GM23248 (cell line): ENCODE measurements at regions not wholly inside any gene's neighbourhood (a gene's known extent, or its start where the extent isn't known, plus 50 kb on each side); places are given as distances from the start of the nearest gene placed in this dataset.

ENCODE experiments used
- EZH2 ChIP-seq: fragments of 200-600 bp; sonication (generic); IDR thresholded peaks from 2 replicates; pipeline ENCODE4 v1.6.1; 2018; ENCODE audit warnings: antibody characterized with exemption, mild to moderate bottlenecking; ENCODE audit not compliant: insufficient read depth, poor library complexity, severe bottlenecking
- EZH2phosphoT487 ChIP-seq: fragments of 200-600 bp; sonication (generic); IDR thresholded peaks from 2 replicates; pipeline ENCODE4 v1.6.1; 2018; ENCODE audit warnings: antibody characterized with exemption, moderate library complexity, mild to moderate bottlenecking, low read depth; ENCODE audit not compliant: insufficient read depth

GRCh38 chr9:134563397-134563796 lies 78.2 kb upstream of the COL5A1 start:
- TF ChIP-seq EZH2 (no peak), EZH2phosphoT487 (no peak)
